ENCODE measurements at regions not wholly inside any gene's neighbourhood (a gene's known extent, or its start where the extent isn't known, plus 50 kb on each side); places are given as distances from the start of the nearest gene placed in this dataset.

DNA sequence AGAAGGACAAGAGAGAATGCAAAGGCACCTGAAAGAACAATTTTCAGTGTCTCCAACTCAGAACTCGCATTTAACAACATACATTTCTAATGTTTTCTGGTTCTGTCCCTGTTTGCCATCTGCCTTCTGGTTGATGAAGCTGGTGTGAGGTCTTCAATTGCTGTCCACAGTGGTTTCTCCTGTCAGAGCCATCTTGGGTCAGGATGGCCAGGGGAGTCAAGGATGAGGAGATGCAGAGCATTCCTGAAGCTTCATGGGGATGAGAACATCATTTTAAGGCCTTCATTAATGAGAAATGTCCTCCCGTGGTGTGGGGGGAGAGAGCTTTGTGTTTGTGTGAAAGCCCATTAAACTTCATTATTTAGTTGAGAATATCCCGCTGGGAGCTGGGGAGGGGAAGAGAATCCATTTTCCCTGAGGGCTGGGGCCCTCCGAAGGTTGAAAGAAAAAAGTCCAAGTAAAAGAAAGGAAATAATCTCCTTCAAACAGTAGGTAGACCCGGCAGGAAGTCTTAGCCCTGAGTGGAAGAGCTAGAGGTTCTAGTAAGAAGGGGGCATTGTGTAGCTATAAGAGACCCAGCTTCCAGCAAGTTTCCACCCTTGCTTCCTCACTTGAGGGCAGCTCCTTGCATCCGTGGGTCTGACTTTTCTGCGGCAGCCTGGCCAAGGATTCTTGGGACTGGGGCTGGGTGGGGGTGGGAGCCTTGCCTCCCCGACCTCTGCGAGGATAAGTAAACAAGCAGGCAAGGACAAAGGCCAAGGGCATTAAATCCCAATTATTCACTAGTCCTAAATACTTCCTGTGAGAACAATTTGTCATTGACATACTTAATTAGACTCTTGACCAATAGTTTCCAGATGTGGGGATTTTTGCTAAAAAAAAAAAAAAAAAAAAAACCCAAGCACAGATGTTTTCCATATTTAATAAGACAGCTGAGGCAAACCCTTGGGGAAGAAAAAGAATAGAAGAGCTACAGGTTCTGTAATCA is 119.2 kb downstream of the MSX2 start:
- Histone ChIP-seq H3K9me2 (replicated peaks; ENCODE audit: low read length) (no peaks in the 10 kb centered on the region), H3F3A (ENCODE audit: low read length, unreplicated experiment) (no peaks in the 10 kb centered on the region), H3K4me3 (ENCODE audit: low read length) (no peak overlapping the region), H3K79me2 (ENCODE audit: low read length) (no peaks in the 10 kb centered on the region), H3K36me3 (ENCODE audit: low read depth, low read length) (no peaks in the 10 kb centered on the region), H4K20me1 (ENCODE audit: low read length) (no peaks in the 10 kb centered on the region), H3K27me3 (ENCODE audit: low read length) (peaks cover 9% of the 10 kb centered on the region; the same call in 1 of the 2 replicates), H3K4me1 (ENCODE audit: insufficient read depth, low read length) (no peaks in the 10 kb centered on the region), H2AFZ (ENCODE audit: low read length) (no peak overlapping the region), H3K9me3 (ENCODE audit: low read length) (no peaks in the 10 kb centered on the region), H3K27ac (ENCODE audit: low read length) (no peak overlapping the region), H3K9ac (ENCODE audit: low read length) (no peak overlapping the region), H3K4me2 (ENCODE audit: low read length) (no peak overlapping the region)
- ATAC-seq, result no peak
- ChIA-PET POLR2A (ENCODE audit: unreplicated experiment) (no interaction called here), CTCF (no interaction called here)
- DNase-seq, result no peak
- TF ChIP-seq EZH2 (IDR thresholded peaks at IDR 0.05; ENCODE audit: low read length, unreplicated experiment) (no peak), EZH2phosphoT487 (IDR thresholded peaks at IDR 0.05; ENCODE audit: borderline replicate concordance, low read length) (no peak), CTCF (conservative IDR thresholded peaks at IDR 0.05; ENCODE audit: low read depth, low read length) (no peak)
- intact Hi-C loops (cut with micrococcal nuclease), result no loop called here
- no TSS peak for BruUV-seq (replicated peaks)

DNA sequence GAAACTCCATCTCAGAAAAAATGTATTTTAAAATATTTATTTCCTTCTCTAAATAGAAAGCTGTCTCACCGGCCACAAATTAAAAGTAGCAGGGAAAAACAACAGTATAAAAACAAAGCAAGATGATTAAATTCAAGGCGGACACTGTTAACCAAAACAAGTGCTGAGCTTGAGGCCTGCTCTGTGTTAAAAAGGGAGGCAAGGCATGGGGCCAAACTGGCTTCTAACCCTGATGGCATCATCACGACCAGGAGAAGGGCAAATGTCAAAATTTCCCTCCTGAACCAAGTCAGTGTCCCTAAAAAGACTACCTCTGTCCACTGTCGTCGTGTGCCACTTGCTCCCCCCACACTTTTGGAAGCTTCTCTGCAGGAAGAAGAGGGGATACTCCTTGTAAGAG is 116.1 kb downstream of the MSX2 start:
- Histone ChIP-seq H3F3A (ENCODE audit: low read length, unreplicated experiment) (no peaks in the 10 kb centered on the region), H3K9ac (ENCODE audit: low read length) (no peak overlapping the region), H3K9me3 (ENCODE audit: low read length) (no peaks in the 10 kb centered on the region), H3K4me1 (ENCODE audit: insufficient read depth, low read length) (no peaks in the 10 kb centered on the region), H3K27me3 (ENCODE audit: low read length) (peaks cover 5% of the 10 kb centered on the region; the same call in 1 of the 2 replicates), H2AFZ (ENCODE audit: low read length) (no peak overlapping the region), H3K4me3 (ENCODE audit: low read length) (no peak overlapping the region), H3K36me3 (ENCODE audit: low read depth, low read length) (no peaks in the 10 kb centered on the region), H3K79me2 (ENCODE audit: low read length) (no peaks in the 10 kb centered on the region), H3K4me2 (ENCODE audit: low read length) (no peak overlapping the region), H4K20me1 (ENCODE audit: low read length) (no peaks in the 10 kb centered on the region), H3K27ac (ENCODE audit: low read length) (no peak overlapping the region), H3K9me2 (replicated peaks; ENCODE audit: low read length) (no peaks in the 10 kb centered on the region)
- ChIA-PET POLR2A (ENCODE audit: unreplicated experiment) (no interaction called here), CTCF (no interaction called here)
- intact Hi-C loops (cut with micrococcal nuclease), result no loop called here
- no peak for ATAC-seq
- TF ChIP-seq EZH2phosphoT487 (IDR thresholded peaks at IDR 0.05; ENCODE audit: borderline replicate concordance, low read length) (no peak), CTCF (conservative IDR thresholded peaks at IDR 0.05; ENCODE audit: low read depth, low read length) (no peak), EZH2 (IDR thresholded peaks at IDR 0.05; ENCODE audit: low read length, unreplicated experiment) (no peak)
- BruUV-seq (replicated peaks), result no TSS peak
- no peak for DNase-seq

DNA sequence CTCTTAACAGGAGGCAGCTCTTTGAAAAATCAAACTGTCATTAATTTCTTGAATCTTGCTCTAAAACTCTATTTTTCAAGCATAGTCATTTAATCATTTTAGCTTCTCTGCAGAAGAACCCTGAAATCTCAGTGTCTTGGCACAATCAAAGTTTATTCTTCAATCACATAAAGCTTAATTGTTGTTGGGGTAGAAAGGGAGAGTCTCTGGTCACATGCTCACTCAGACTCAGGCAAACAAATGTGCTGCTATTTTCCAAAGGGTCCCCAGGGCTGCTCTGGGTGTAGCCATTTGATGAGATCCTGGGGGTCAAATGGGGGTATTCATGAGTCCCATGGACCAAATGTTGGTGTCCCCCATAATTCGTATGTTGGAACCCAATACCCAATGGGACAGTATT is 114.8 kb downstream of the MSX2 start:
- H3K4me1 ChIP-seq (ENCODE audit: insufficient read depth, low read length), result no peaks in the 10 kb centered on the region
- H2AFZ ChIP-seq (ENCODE audit: low read length), result no peak overlapping the region
- no peak overlapping the region for H3K9ac ChIP-seq (ENCODE audit: low read length)
- H3K4me3 ChIP-seq (ENCODE audit: low read length), result no peak overlapping the region
- H3K9me3 ChIP-seq (ENCODE audit: low read length), result no peaks in the 10 kb centered on the region
- no peaks in the 10 kb centered on the region for H3F3A ChIP-seq (ENCODE audit: low read length, unreplicated experiment)
- CTCF ChIA-PET, result no interaction called here
- no peak for DNase-seq
- no peak for TF ChIP-seq EZH2 (IDR thresholded peaks at IDR 0.05; ENCODE audit: low read length, unreplicated experiment)
- TF ChIP-seq EZH2phosphoT487 (IDR thresholded peaks at IDR 0.05; ENCODE audit: borderline replicate concordance, low read length), result no peak
- no peak for TF ChIP-seq CTCF (conservative IDR thresholded peaks at IDR 0.05; ENCODE audit: low read depth, low read length)
- H3K36me3 ChIP-seq (ENCODE audit: low read depth, low read length), result no peaks in the 10 kb centered on the region
- intact Hi-C loops (cut with micrococcal nuclease), result no loop called here
- no peak overlapping the region for H3K27ac ChIP-seq (ENCODE audit: low read length)
- ATAC-seq, result no peak
- no TSS peak for BruUV-seq (replicated peaks)
- POLR2A ChIA-PET (ENCODE audit: unreplicated experiment), result no interaction called here
- peaks cover 5% of the 10 kb centered on the region; the same call in 1 of the 2 replicates for H3K27me3 ChIP-seq (ENCODE audit: low read length)
- H3K9me2 ChIP-seq (replicated peaks; ENCODE audit: low read length), result no peaks in the 10 kb centered on the region
- H3K4me2 ChIP-seq (ENCODE audit: low read length), result no peak overlapping the region
- H4K20me1 ChIP-seq (ENCODE audit: low read length), result no peaks in the 10 kb centered on the region
- H3K79me2 ChIP-seq (ENCODE audit: low read length), result no peaks in the 10 kb centered on the region
